Testis (tissue), 2 donors: ENCODE measurements at regions not wholly inside any gene's neighbourhood (a gene's known extent, or its start where the extent isn't known, plus 50 kb on each side); places are given as distances from the start of the nearest gene placed in this dataset.

Experiments used
- POLR2A ChIP-seq: fragments of 450-650 bp; IDR thresholded peaks from one replicate; pipeline ENCODE4 v1.6.1; 2017; ENCODE audit warnings: antibody characterized with exemption, mild to moderate bottlenecking, moderate library complexity
- TF ChIP-seq, protein P1 (sequence below), 3 experiments: fragments of 450-650 bp in 2 of 3; fragments of 200-600 bp in 1 of 3; sonication (generic) in 1 of 3; IDR thresholded peaks; one replicate each; pipeline ENCODE4 v1.5.1; 2016 to 2019; ENCODE audit warnings: antibody characterized with exemption in 3 of 3, mild to moderate bottlenecking in 2 of 3, moderate library complexity in 1 of 3

DNA sequence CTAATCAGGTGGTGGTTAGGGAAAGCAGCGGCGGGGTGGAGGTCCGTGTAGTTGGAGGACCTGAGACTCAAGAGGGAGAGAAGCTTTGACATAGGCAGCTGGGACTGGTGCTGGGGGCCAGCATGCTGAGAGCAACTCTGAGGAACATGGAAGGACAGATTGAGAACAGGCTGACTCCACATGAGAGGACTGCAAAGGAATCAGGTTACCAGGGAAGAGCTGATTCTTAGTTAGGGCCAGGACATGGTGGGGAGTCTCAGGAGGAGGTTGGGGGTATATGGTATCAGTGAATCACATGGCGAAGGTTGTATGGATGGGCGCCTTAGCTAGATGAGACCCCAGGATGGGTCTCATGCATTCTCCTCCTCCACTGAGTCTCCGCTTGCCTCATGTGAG, 264.0 kb upstream of the BOD1L1 start:
- TF ChIP-seq, protein P1, sequence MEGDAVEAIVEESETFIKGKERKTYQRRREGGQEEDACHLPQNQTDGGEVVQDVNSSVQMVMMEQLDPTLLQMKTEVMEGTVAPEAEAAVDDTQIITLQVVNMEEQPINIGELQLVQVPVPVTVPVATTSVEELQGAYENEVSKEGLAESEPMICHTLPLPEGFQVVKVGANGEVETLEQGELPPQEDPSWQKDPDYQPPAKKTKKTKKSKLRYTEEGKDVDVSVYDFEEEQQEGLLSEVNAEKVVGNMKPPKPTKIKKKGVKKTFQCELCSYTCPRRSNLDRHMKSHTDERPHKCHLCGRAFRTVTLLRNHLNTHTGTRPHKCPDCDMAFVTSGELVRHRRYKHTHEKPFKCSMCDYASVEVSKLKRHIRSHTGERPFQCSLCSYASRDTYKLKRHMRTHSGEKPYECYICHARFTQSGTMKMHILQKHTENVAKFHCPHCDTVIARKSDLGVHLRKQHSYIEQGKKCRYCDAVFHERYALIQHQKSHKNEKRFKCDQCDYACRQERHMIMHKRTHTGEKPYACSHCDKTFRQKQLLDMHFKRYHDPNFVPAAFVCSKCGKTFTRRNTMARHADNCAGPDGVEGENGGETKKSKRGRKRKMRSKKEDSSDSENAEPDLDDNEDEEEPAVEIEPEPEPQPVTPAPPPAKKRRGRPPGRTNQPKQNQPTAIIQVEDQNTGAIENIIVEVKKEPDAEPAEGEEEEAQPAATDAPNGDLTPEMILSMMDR (IDR thresholded peaks at IDR 0.05) = no peak
- no peak for TF ChIP-seq POLR2A
